ENCODE measurements at regions not wholly inside any gene's neighbourhood (a gene's known extent, or its start where the extent isn't known, plus 50 kb on each side); places are given as distances from the start of the nearest gene placed in this dataset.

GRCh38 chr16:59410451-59410850 is 676.3 kb upstream of the GOT2 start:
- no peak for TF ChIP-seq CTCF (IDR thresholded peaks at IDR 0.05; ENCODE audit: low read length)
- TF ChIP-seq EZH2phosphoT487 (IDR thresholded peaks at IDR 0.05; ENCODE audit: low read length) = no peak
